KMS-11 (cell line): ENCODE measurements at regions not wholly inside any gene's neighbourhood (a gene's known extent, or its start where the extent isn't known, plus 50 kb on each side); places are given as distances from the start of the nearest gene placed in this dataset.

ENCODE experiments used
- H2AFZ ChIP-seq: fragments of 200-600 bp; sonication (generic); 2 replicates; pipeline ENCODE4 v1.6.1; 2016; ENCODE audit warnings: antibody characterized with exemption, mixed run types, low read depth
- H3K27ac ChIP-seq: fragments of 200-600 bp; sonication (generic); 2 replicates; pipeline ENCODE4 v1.6.1; 2016; ENCODE audit warnings: mild to moderate bottlenecking, mixed run types
- H3K27me3 ChIP-seq: fragments of 200-600 bp; sonication (generic); 2 replicates; pipeline ENCODE4 v1.6.1; 2017; ENCODE audit warnings: mild to moderate bottlenecking, low read depth, mixed run types, moderate library complexity; ENCODE audit not compliant: insufficient read depth
- H3K36me3 ChIP-seq: fragments of 200-600 bp; sonication (generic); 2 replicates; pipeline ENCODE4 v1.6.1; 2017; ENCODE audit warnings: mild to moderate bottlenecking, mixed run types; ENCODE audit not compliant: insufficient read depth
- H3K4me1 ChIP-seq: fragments of 200-600 bp; sonication (generic); 2 replicates; pipeline ENCODE4 v1.6.1; 2016; ENCODE audit warnings: mild to moderate bottlenecking, low read depth, mixed run types; ENCODE audit not compliant: poor library complexity, severe bottlenecking
- H3K4me2 ChIP-seq: fragments of 200-600 bp; sonication (generic); 2 replicates; pipeline ENCODE4 v1.7.0; 2016; ENCODE audit warnings: mild to moderate bottlenecking, mixed run types
- H3K4me3 ChIP-seq: fragments of 200-600 bp; sonication (generic); IDR thresholded peaks from 2 replicates; pipeline ENCODE4 v1.6.1; 2017; ENCODE audit warnings: low read depth, low read length, mixed read lengths; ENCODE audit not compliant: insufficient read depth
- H3K79me2 ChIP-seq: fragments of 200-600 bp; sonication (generic); 2 replicates; pipeline ENCODE4 v1.6.1; 2016; ENCODE audit warnings: low read depth, mixed run types; ENCODE audit not compliant: insufficient read depth
- H3K9ac ChIP-seq: fragments of 200-600 bp; sonication (generic); 2 replicates; pipeline ENCODE4 v1.6.1; 2016; ENCODE audit warnings: mild to moderate bottlenecking, mixed run types
- H4K20me1 ChIP-seq: fragments of 200-600 bp; sonication (generic); 2 replicates; pipeline ENCODE4 v1.6.1; 2016; ENCODE audit warnings: mild to moderate bottlenecking, mixed run types; ENCODE audit not compliant: insufficient read depth
- CTCF ChIP-seq: fragments of 200-600 bp; sonication (generic); conservative IDR thresholded peaks from 2 replicates; pipeline ENCODE4 v1.6.1; 2017; ENCODE audit warnings: low read depth, mild to moderate bottlenecking, antibody characterized with exemption, low read length, moderate library complexity, mixed read lengths

GRCh38 chr2:138219961-138220360 is 255.7 kb downstream of the HNMT start:
- no peak for TF ChIP-seq CTCF
- H3K27me3 ChIP-seq = no peaks in the 10 kb centered on the region

GRCh38 chr2:138221358-138221757 is 257.1 kb downstream of the HNMT start:
- Histone ChIP-seq H3K36me3 (no peaks in the 10 kb centered on the region), H3K4me2 (no peak overlapping the region), H3K9ac (no peak overlapping the region), H3K4me1 (no peaks in the 10 kb centered on the region), H2AFZ (no peak overlapping the region), H4K20me1 (no peaks in the 10 kb centered on the region), H3K4me3 (no peak overlapping the region), H3K27me3 (no peaks in the 10 kb centered on the region), H3K79me2 (no peaks in the 10 kb centered on the region), H3K27ac (no peak overlapping the region)
- no peak for TF ChIP-seq CTCF

More at GRCh38 chr2:138219961-138220360, 255.7 kb downstream of the HNMT start:
- H3K9ac ChIP-seq = no peak overlapping the region
- no peak overlapping the region for H3K4me2 ChIP-seq
- H3K4me1 ChIP-seq = no peaks in the 10 kb centered on the region
- H2AFZ ChIP-seq = no peak overlapping the region
- H3K36me3 ChIP-seq = no peaks in the 10 kb centered on the region
- H3K4me3 ChIP-seq = no peak overlapping the region
- H3K27ac ChIP-seq = no peak overlapping the region
- no peaks in the 10 kb centered on the region for H4K20me1 ChIP-seq
- H3K79me2 ChIP-seq = no peaks in the 10 kb centered on the region

- no peaks in the 10 kb centered on the region for H3K79me2 ChIP-seq
- no peak overlapping the region for H2AFZ ChIP-seq
- H4K20me1 ChIP-seq = no peaks in the 10 kb centered on the region
- H3K36me3 ChIP-seq = no peaks in the 10 kb centered on the region
- no peaks in the 10 kb centered on the region for H3K27me3 ChIP-seq
- no peak overlapping the region for H3K27ac ChIP-seq
- no peak overlapping the region for H3K4me3 ChIP-seq
- no peak overlapping the region for H3K9ac ChIP-seq
- H3K4me2 ChIP-seq = no peak overlapping the region
- no peaks in the 10 kb centered on the region for H3K4me1 ChIP-seq
- no peak for TF ChIP-seq CTCF
Observed at GRCh38 chr2:138223319-138223718, 259.0 kb downstream of the HNMT start.

- H3K36me3 ChIP-seq = no peaks in the 10 kb centered on the region
- H3K4me1 ChIP-seq = no peaks in the 10 kb centered on the region
- no peaks in the 10 kb centered on the region for H3K27me3 ChIP-seq
- no peak for TF ChIP-seq CTCF
- no peak overlapping the region for H3K4me2 ChIP-seq
- no peaks in the 10 kb centered on the region for H3K79me2 ChIP-seq
- no peaks in the 10 kb centered on the region for H4K20me1 ChIP-seq
- no peak overlapping the region for H3K4me3 ChIP-seq
- no peak overlapping the region for H2AFZ ChIP-seq
- no peak overlapping the region for H3K9ac ChIP-seq
- H3K27ac ChIP-seq = no peak overlapping the region
Observed at GRCh38 chr2:138227195-138227594, 262.9 kb downstream of the HNMT start.
